CD4-positive, alpha-beta T cell (primary cell): ENCODE measurements at regions not wholly inside any gene's neighbourhood (a gene's known extent, or its start where the extent isn't known, plus 50 kb on each side); places are given as distances from the start of the nearest gene placed in this dataset.

Experiments
- ATAC-seq: fragments of 200-7000 bp; cut with Tn5 transposase; one replicate; pipeline ENCODE4 v1.10.0; 2022; ENCODE audit warnings: mild to moderate bottlenecking; ENCODE audit not compliant: poor library complexity
- CTCF ChIA-PET: fragments of 350-600 bp; sonication (Branson Sonifier 250); formaldehyde crosslinking; loops from one replicate; lab custom pipeline; 2021; ENCODE audit warnings: antibody characterized with exemption, inconsistent platforms; lab: Charles Lee
- POLR2A ChIA-PET: fragments of 350-600 bp; sonication (Branson Sonifier 250); formaldehyde crosslinking; loops from one replicate; lab custom pipeline; 2021; ENCODE audit warnings: antibody characterized with exemption, inconsistent platforms; lab: Charles Lee
- DNase-seq, 14 experiments: peaks; one replicate each; pipeline ENCODE4 v3.0.0-alpha.2; 2013 to 2020; ENCODE audit warnings: mixed read lengths in 2 of 14
- H3K27ac ChIP-seq, 2 donors: one replicate each; pipeline versions ENCODE4 v1.5.1 to v1.7.0; 2013; ENCODE audit warnings: low read length in 2 of 2, low read depth in 1 of 2, mild to moderate bottlenecking in 1 of 2
- H3K27me3 ChIP-seq, 2 experiments: 1 replicate in 1 of 2; 2 replicates in 1 of 2; pipeline versions ENCODE4 v1.6.1 to v1.7.0; 2013; ENCODE audit warnings: low read length in 2 of 2, control low read depth in 1 of 2, mild to moderate bottlenecking in 1 of 2, moderate library complexity in 1 of 2; ENCODE audit not compliant: insufficient read depth in 2 of 2, control insufficient read depth in 1 of 2
- H3K36me3 ChIP-seq: one replicate; pipeline ENCODE4 v1.6.1; 2013; ENCODE audit warnings: low read length, control low read depth; ENCODE audit not compliant: insufficient read depth
- H3K4me1 ChIP-seq: one replicate; pipeline ENCODE4 v1.6.1; 2013; ENCODE audit warnings: low read length, control low read depth; ENCODE audit not compliant: insufficient read depth
- H3K4me3 ChIP-seq: one replicate; pipeline ENCODE4 v1.5.1; 2013; ENCODE audit warnings: mild to moderate bottlenecking, low read length, moderate library complexity
- H3K9me3 ChIP-seq, 2 experiments: 1 replicate in 1 of 2; 2 replicates in 1 of 2; pipeline versions ENCODE4 v1.6.1 to v1.7.0; 2013; ENCODE audit warnings: low read length in 2 of 2, mild to moderate bottlenecking in 2 of 2, control low read depth in 1 of 2, moderate library complexity in 1 of 2; ENCODE audit not compliant: control insufficient read depth in 1 of 2, insufficient read depth in 1 of 2
- H3K27ac Mint-ChIP-seq: one replicate; pipeline ENCODE4 v1.8.0; 2020; ENCODE audit warnings: mixed read lengths
- H3K27me3 Mint-ChIP-seq: one replicate; pipeline ENCODE4 v1.8.0; 2021; ENCODE audit warnings: mixed read lengths
- H3K36me3 Mint-ChIP-seq: one replicate; pipeline ENCODE4 v1.8.0; 2021; ENCODE audit warnings: low read depth, mixed read lengths
- H3K4me1 Mint-ChIP-seq: one replicate; pipeline ENCODE4 v1.8.0; 2021; ENCODE audit warnings: low read depth, mixed read lengths
- H3K4me3 Mint-ChIP-seq: one replicate; pipeline ENCODE4 v1.8.0; 2020; ENCODE audit warnings: mild to moderate bottlenecking, mixed read lengths
- H3K9me3 Mint-ChIP-seq: one replicate; pipeline ENCODE4 v1.8.0; 2020; ENCODE audit warnings: mixed read lengths
- CTCF ChIP-seq: fragments of 200-600 bp; IDR thresholded peaks from one replicate; pipeline ENCODE4 v1.8.0; 2022; ENCODE audit warnings: antibody characterized with exemption, mild to moderate bottlenecking
- intact Hi-C, 2 experiments: fragments of 100-400 bp; cut with DNase I in 1 of 2; cut with micrococcal nuclease in 1 of 2; formaldehyde crosslinking; loops; one replicate each; pipeline versions ENCODE4 v1.15.1 to v1.9.0; 2023 to 2025; cut with DNase I, micrococcal nuclease

DNA sequence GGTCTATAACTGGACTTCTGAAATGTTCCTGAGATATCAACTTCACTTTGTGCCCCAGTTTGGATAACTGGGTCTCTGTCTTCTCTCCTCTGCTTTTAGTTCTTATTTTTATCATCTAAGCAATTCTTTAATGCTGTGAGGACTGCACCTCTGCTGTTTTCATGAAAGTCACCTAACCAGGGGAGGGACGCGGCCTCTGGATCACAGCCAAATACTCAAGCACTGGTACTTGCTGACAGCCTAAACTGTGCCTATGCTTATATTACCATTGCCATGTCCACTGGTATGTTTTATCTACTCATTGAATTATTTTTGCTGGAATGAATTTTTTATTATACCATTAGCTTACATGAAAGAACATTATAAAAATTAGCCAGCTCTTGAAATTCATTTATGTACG lies 674.0 kb downstream of the DMRTA1 start:
- CTCF ChIA-PET = no interaction called here
- H3K36me3 ChIP-seq = no peaks in the 10 kb centered on the region

GRCh38 chr9:23123048-23123632 lies 676.5 kb downstream of the DMRTA1 start:
- TF ChIP-seq CTCF = no peak
- H3K9me3 ChIP-seq = no peaks in the 10 kb centered on the region
- H3K36me3 Mint-ChIP-seq = no peaks in the 10 kb centered on the region

More for the DNA sequence above, 674.0 kb downstream of the DMRTA1 start:
- H3K4me1 Mint-ChIP-seq = no peaks in the 10 kb centered on the region
- no peak for TF ChIP-seq CTCF
- no peak overlapping the region for H3K27ac Mint-ChIP-seq
- ATAC-seq (no peak), DNase-seq (no peak)
- POLR2A ChIA-PET = no interaction called here
- H3K27ac ChIP-seq = no peak overlapping the region
- H3K9me3 Mint-ChIP-seq = peaks cover 9% of the 10 kb centered on the region
- intact Hi-C loops = no loop called here
- no peak overlapping the region for H3K4me3 Mint-ChIP-seq
- no peaks in the 10 kb centered on the region for H3K36me3 Mint-ChIP-seq
- H3K4me3 ChIP-seq = no peak overlapping the region
- H3K27me3 Mint-ChIP-seq = no peaks in the 10 kb centered on the region
- H3K9me3 ChIP-seq = peaks cover 0 to 4% of the 10 kb centered on the region in 2 experiments
- H3K4me1 ChIP-seq = no peaks in the 10 kb centered on the region
- H3K27me3 ChIP-seq = no peaks in the 10 kb centered on the region

DNA sequence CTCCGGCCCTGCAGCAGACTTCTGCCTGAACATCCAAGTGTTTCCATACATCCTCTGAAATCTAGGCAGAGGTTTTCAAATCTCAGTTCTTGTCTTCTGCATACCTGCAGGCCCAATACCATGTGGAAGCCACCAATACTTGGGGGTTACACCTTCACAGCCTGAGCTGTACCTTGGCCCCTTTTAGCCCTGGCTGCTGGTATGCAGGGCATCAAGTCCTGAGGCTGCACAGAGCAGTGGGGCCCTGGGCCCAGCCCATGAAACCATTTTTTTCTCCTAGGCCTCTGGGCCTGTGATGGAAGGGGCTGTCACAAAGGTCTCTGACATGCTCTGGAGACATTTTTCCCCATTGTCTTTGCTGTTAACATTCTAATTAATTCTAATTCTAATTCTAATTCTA lies 680.6 kb downstream of the ELAVL2 start:
- CTCF ChIA-PET = no interaction called here
- intact Hi-C loops = no loop called here
- Mint-ChIP-seq H3K9me3 (peaks cover 20% of the 10 kb centered on the region), H3K27me3 (no peaks in the 10 kb centered on the region), H3K4me3 (no peak overlapping the region), H3K36me3 (no peaks in the 10 kb centered on the region), H3K4me1 (no peaks in the 10 kb centered on the region), H3K27ac (no peak overlapping the region)
- Histone ChIP-seq H3K4me1 (no peaks in the 10 kb centered on the region), H3K36me3 (no peaks in the 10 kb centered on the region), H3K27ac (no peak overlapping the region), H3K4me3 (no peak overlapping the region), H3K27me3 (no peaks in the 10 kb centered on the region), H3K9me3 (peaks cover 7 to 8% of the 10 kb centered on the region in 2 experiments)
- POLR2A ChIA-PET = no interaction called here
- ATAC-seq (no peak), DNase-seq (no peak)
- no peak for TF ChIP-seq CTCF

More at GRCh38 chr9:23123048-23123632, 676.5 kb downstream of the DMRTA1 start:
- H3K4me1 ChIP-seq = no peaks in the 10 kb centered on the region
- H3K36me3 ChIP-seq = no peaks in the 10 kb centered on the region
- ChIA-PET CTCF (no interaction called here), POLR2A (no interaction called here)
- no peaks in the 10 kb centered on the region for H3K27me3 Mint-ChIP-seq
- ATAC-seq (no peak), DNase-seq (no peak)
- H3K9me3 Mint-ChIP-seq = peaks cover 8% of the 10 kb centered on the region
- no peak overlapping the region for H3K4me3 ChIP-seq
- H3K4me3 Mint-ChIP-seq = no peak overlapping the region
- no peak overlapping the region for H3K27ac Mint-ChIP-seq
- no peaks in the 10 kb centered on the region for H3K27me3 ChIP-seq
- intact Hi-C loops = no loop called here
- H3K27ac ChIP-seq = no peak overlapping the region
- no peaks in the 10 kb centered on the region for H3K4me1 Mint-ChIP-seq
